HL-60 (cell line): ENCODE measurements at regions not wholly inside any gene's neighbourhood (a gene's known extent, or its start where the extent isn't known, plus 50 kb on each side); places are given as distances from the start of the nearest gene placed in this dataset.

Experiments used
- CTCF ChIP-seq: IDR thresholded peaks from one replicate; pipeline ENCODE4 v1.5.1; 2011; ENCODE audit warnings: low read length, control low read depth, inconsistent platforms; ENCODE audit not compliant: insufficient read depth
- GABPA ChIP-seq: IDR thresholded peaks from 2 replicates; pipeline ENCODE4 v1.6.1; 2012; ENCODE audit warnings: low read depth
- POLR2AphosphoS5 ChIP-seq: IDR thresholded peaks from 2 replicates; pipeline ENCODE4 v1.6.1; 2012; ENCODE audit warnings: low read depth
- SPI1 ChIP-seq: IDR thresholded peaks from 2 replicates; pipeline ENCODE4 v1.6.1; 2012; ENCODE audit warnings: low read depth, mild to moderate bottlenecking, borderline replicate concordance
- TF ChIP-seq, protein P1 (sequence below): IDR thresholded peaks from 2 replicates; pipeline ENCODE4 v1.6.1; 2012; ENCODE audit warnings: low read depth; ENCODE audit not compliant: insufficient replicate concordance

- TF ChIP-seq CTCF = no peak
- TF ChIP-seq POLR2AphosphoS5 = no peak
- TF ChIP-seq, protein P1, sequence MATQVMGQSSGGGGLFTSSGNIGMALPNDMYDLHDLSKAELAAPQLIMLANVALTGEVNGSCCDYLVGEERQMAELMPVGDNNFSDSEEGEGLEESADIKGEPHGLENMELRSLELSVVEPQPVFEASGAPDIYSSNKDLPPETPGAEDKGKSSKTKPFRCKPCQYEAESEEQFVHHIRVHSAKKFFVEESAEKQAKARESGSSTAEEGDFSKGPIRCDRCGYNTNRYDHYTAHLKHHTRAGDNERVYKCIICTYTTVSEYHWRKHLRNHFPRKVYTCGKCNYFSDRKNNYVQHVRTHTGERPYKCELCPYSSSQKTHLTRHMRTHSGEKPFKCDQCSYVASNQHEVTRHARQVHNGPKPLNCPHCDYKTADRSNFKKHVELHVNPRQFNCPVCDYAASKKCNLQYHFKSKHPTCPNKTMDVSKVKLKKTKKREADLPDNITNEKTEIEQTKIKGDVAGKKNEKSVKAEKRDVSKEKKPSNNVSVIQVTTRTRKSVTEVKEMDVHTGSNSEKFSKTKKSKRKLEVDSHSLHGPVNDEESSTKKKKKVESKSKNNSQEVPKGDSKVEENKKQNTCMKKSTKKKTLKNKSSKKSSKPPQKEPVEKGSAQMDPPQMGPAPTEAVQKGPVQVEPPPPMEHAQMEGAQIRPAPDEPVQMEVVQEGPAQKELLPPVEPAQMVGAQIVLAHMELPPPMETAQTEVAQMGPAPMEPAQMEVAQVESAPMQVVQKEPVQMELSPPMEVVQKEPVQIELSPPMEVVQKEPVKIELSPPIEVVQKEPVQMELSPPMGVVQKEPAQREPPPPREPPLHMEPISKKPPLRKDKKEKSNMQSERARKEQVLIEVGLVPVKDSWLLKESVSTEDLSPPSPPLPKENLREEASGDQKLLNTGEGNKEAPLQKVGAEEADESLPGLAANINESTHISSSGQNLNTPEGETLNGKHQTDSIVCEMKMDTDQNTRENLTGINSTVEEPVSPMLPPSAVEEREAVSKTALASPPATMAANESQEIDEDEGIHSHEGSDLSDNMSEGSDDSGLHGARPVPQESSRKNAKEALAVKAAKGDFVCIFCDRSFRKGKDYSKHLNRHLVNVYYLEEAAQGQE = no peak
- no peak for TF ChIP-seq GABPA
- no peak for TF ChIP-seq SPI1
Observed at GRCh38 chr2:176833671-176834070, 378.9 kb upstream of the HNRNPA3 start.
